ENCODE measurements at regions not wholly inside any gene's neighbourhood (a gene's known extent, or its start where the extent isn't known, plus 50 kb on each side); places are given as distances from the start of the nearest gene placed in this dataset.

DNA sequence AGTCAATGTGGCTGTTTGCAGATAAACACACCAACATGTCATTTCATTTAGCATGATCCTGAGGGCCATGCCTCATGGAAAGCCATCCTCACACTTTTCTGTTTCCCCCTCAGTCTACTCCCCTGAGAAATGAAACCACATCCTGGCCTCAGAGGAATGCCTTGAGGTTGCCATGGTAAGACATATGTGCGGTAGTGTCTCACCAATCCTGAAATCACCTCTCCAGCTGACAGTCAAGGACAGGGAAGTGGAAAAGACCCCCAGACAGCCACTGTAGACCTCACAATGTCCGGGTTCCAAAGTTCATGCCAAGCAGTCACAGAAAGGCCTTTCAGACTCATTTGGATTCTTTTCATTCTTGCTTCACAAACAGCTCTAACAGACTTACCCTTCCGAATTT, 175.2 kb upstream of the PKDCC start:
- Histone ChIP-seq H3K27ac (no peak overlapping the region), H3K9me3 (no peaks in the 10 kb centered on the region), H3K4me1 (peaks cover 4 to 17% of the 10 kb centered on the region in 2 donors), H3K36me3 (no peaks in the 10 kb centered on the region), H3K27me3 (no peaks in the 10 kb centered on the region), H3K4me3 (no peak overlapping the region)
- intact Hi-C loops (cut with DNase I), result loop anchor here (5.0 kb wide), 2 partner anchors 55 to 95 kb away; no protein-coding TSS in a partner anchor
- TF ChIP-seq, protein P1, sequence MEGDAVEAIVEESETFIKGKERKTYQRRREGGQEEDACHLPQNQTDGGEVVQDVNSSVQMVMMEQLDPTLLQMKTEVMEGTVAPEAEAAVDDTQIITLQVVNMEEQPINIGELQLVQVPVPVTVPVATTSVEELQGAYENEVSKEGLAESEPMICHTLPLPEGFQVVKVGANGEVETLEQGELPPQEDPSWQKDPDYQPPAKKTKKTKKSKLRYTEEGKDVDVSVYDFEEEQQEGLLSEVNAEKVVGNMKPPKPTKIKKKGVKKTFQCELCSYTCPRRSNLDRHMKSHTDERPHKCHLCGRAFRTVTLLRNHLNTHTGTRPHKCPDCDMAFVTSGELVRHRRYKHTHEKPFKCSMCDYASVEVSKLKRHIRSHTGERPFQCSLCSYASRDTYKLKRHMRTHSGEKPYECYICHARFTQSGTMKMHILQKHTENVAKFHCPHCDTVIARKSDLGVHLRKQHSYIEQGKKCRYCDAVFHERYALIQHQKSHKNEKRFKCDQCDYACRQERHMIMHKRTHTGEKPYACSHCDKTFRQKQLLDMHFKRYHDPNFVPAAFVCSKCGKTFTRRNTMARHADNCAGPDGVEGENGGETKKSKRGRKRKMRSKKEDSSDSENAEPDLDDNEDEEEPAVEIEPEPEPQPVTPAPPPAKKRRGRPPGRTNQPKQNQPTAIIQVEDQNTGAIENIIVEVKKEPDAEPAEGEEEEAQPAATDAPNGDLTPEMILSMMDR (IDR thresholded peaks at IDR 0.05), result no peak
- no peak for DNase-seq (ENCODE audit: low spot score in 2 of 2)

DNA sequence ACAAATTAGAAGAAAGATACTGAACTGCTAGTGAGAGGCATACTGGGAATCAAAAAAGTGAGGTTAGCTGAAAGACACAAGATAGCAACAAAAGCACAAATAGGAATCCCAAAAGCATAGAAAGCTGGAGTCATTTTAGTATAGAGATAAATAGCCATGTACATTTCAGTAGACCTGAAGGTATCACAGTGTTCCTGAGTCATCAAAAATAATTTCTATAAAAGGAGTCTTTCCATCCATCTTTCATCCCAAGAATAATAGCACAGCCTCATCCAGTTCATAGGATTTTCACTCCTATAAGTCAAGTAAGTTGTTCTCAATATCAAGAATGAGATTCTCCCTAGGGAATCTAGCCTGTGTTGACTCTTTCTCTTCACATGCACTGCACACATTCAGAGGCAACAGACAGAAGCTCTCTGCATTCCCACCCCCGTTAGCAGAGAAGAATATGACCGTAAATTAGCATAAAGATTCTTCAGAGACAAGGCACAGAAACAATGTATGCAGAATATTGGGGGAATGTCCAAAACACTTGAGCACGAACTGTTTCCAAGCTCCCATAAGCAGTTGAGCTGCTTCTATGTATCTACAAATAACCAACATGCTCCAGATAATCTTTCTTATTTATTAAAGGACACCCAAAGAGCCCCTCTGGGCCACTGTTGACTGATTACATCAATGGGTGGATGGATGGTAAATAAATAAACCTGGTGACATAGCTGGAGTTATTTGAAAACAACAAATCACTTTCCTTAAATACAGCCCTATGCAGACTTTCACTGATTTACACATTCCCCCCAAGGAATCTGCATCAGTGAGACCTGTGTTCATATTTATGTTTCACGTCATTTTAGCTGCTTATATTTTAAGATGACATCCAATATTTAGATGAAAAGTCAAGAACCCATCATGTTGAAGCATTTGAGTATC, 174.5 kb upstream of the PKDCC start:
- H3K4me3 ChIP-seq, result no peak overlapping the region
- TF ChIP-seq, protein P1 (IDR thresholded peaks at IDR 0.05), result no peak
- no peak overlapping the region for H3K27ac ChIP-seq
- DNase-seq (ENCODE audit: low spot score in 2 of 2), result no peak
- H3K36me3 ChIP-seq, result no peaks in the 10 kb centered on the region
- H3K9me3 ChIP-seq, result no peaks in the 10 kb centered on the region
- H3K27me3 ChIP-seq, result no peaks in the 10 kb centered on the region
- H3K4me1 ChIP-seq, result peaks cover 5 to 17% of the 10 kb centered on the region in 2 donors
- intact Hi-C loops (cut with DNase I), result loop anchor here (5.0 kb wide), 2 partner anchors 54 to 94 kb away; no protein-coding TSS in a partner anchor

DNA sequence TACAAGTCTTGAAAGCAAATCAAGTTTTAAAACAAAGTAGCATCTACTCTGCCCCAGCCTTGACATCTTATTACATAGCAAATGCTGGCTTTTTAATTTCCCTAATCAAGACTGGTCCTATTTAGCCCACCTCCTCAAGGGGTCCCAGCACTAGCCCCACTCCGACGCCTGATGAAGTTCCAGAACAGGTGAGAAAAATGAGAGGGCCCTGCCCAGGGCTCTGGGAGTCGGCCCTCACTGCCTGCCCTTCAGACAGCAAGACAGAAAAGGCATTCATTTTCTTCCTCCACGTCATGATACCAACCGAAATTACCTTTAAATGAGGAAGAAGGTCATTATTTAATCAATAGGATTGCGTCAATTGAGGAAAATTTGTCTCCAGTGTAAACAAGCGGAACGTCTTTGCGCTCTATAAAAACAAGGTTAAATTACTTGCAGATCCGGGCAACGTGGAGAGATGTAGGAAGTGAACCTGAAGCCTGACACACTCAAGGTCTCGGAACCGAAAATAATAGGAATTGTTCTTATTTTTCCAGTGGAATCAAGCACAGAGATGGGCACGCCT, 170.6 kb upstream of the PKDCC start:
- DNase-seq (ENCODE audit: low spot score in 2 of 2), result no peak
- intact Hi-C loops (cut with DNase I), result no loop called here
- Histone ChIP-seq H3K27ac (no peak overlapping the region), H3K27me3 (no peaks in the 10 kb centered on the region), H3K4me1 (peaks cover 4 to 12% of the 10 kb centered on the region in 2 donors), H3K9me3 (no peaks in the 10 kb centered on the region), H3K36me3 (no peaks in the 10 kb centered on the region), H3K4me3 (no peak overlapping the region)
- TF ChIP-seq, protein P1 (IDR thresholded peaks at IDR 0.05), result no peak

DNA sequence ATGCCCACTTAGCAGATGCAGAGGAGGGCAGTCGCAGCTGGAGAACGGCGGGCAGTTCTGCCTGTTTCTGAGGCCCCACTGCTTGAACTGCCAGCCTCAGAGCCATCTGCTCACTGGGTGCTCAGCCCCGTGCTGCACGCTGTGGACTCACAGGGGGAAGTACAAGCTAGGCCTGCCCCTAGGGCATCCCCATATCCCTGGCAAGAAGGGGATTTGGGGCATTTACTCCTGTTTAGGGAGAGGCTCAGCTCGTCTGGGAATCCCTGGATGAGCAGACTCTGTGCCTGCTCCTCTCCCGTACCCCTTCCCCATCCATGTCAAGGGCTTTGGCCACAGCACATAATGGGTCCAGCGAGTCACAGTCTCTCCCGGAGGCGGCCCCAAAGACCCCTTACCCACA, 169.8 kb upstream of the PKDCC start:
- Histone ChIP-seq H3K4me3 (no peak overlapping the region), H3K36me3 (no peaks in the 10 kb centered on the region), H3K27ac (peak overlapping the region in 1 of 2 donors; percentile 5), H3K4me1 (peaks cover under 1 to 8% of the 10 kb centered on the region in 2 donors), H3K9me3 (no peaks in the 10 kb centered on the region), H3K27me3 (no peaks in the 10 kb centered on the region)
- no peak for DNase-seq (ENCODE audit: low spot score in 2 of 2)
- TF ChIP-seq, protein P1 (IDR thresholded peaks at IDR 0.05), result no peak
- intact Hi-C loops (cut with DNase I), result no loop called here

DNA sequence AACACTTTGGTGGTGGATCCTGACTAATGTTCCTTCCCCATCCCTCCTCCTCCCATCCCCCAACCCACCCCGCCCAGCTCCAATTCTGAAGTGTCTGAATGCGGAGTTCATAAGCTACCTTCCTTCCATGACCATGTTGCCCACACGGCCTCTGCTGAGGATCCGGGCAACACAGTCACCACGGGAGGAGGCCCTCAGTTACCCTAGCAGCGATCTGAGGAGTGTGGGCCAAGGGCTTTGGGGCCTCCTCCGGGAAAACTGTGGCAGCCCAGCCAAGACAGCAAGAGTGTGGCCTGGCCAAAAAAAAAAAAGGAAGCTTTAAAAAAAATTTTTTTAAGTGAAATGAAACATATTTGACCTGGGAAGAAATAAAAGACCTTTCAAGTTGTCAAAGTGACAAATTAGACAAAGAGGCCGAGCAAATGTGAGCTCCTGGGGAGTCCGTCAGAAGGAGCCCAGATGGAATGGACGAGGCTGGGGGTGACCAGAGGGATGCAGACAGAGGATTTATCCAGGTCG, 169.0 kb upstream of the PKDCC start:
- peak overlapping the region in 1 of 2 donors; percentile 5 for H3K27ac ChIP-seq
- intact Hi-C loops (cut with DNase I), result no loop called here

More for the DNA sequence above, 169.0 kb upstream of the PKDCC start:
- TF ChIP-seq, protein P1 (IDR thresholded peaks at IDR 0.05), result no peak
- peaks cover 0 to 8% of the 10 kb centered on the region in 2 donors for H3K4me1 ChIP-seq
- no peaks in the 10 kb centered on the region for H3K27me3 ChIP-seq
- H3K4me3 ChIP-seq, result no peak overlapping the region
- no peaks in the 10 kb centered on the region for H3K9me3 ChIP-seq
- DNase-seq (ENCODE audit: low spot score in 2 of 2), result no peak
- H3K36me3 ChIP-seq, result no peaks in the 10 kb centered on the region

All from ascending aorta (tissue), 2 donors.